Heart right ventricle (tissue), 16 donors: ENCODE measurements at regions not wholly inside any gene's neighbourhood (a gene's known extent, or its start where the extent isn't known, plus 50 kb on each side); places are given as distances from the start of the nearest gene placed in this dataset.
A peak's percentile ranks its signal among the peaks of the same experiment; 100 is the strongest.

ENCODE experiments used
- ATAC-seq, 8 donors: fragments of 200-7000 bp; cut with Tn5 transposase; one replicate each; pipeline ENCODE4 v1.9.1; 2020; ENCODE audit warnings: mild to moderate bottlenecking in 8 of 8, moderate library complexity in 8 of 8, moderate number of reproducible peaks in 1 of 8
- DNase-seq, 2 donors: peaks; one replicate each; pipeline ENCODE4 v3.0.0-alpha.2; 2020
- H3K27ac ChIP-seq, 10 donors: fragments of 200-600 bp; sonication (generic) in 2 of 10; one replicate each; pipeline versions ENCODE4 v1.5.0 to v1.8.0; 2020 to 2022; ENCODE audit warnings: mild to moderate bottlenecking in 3 of 10
- H3K27me3 ChIP-seq, 7 donors: fragments of 200-600 bp; one replicate each; pipeline ENCODE4 v1.8.0; 2021 to 2022; ENCODE audit warnings: mild to moderate bottlenecking in 2 of 7
- H3K36me3 ChIP-seq, 9 donors: fragments of 200-600 bp; sonication (generic) in 1 of 9; one replicate each; pipeline versions ENCODE4 v1.5.0 to v1.8.0; 2020 to 2022; ENCODE audit warnings: mild to moderate bottlenecking in 2 of 9
- H3K4me1 ChIP-seq, 9 donors: fragments of 200-600 bp; sonication (generic) in 1 of 9; one replicate each; pipeline versions ENCODE4 v1.5.0 to v1.8.0; 2020 to 2022; ENCODE audit warnings: mild to moderate bottlenecking in 4 of 9
- H3K4me3 ChIP-seq, 10 donors: fragments of 200-600 bp; sonication (generic) in 2 of 10; one replicate each; pipeline versions ENCODE4 v1.5.0 to v1.8.0; 2020 to 2022; ENCODE audit warnings: mild to moderate bottlenecking in 7 of 10, moderate library complexity in 2 of 10
- H3K9me3 ChIP-seq, 11 donors: fragments of 200-600 bp in 10 of 11; sonication (generic) in 2 of 11; one replicate each; pipeline versions ENCODE4 v1.5.0 to v1.8.0; 2013 to 2022; ENCODE audit warnings: mild to moderate bottlenecking in 2 of 11, control low read depth in 1 of 11, moderate library complexity in 1 of 11
- WGBS, 2 donors: extraction: QIAGEN DNeasy Blood & Tissue Kit; methylation state at CpG; one replicate each; pipeline ENCODE4 v1.1.7; 2013; ENCODE audit warnings: inconsistent platforms in 1 of 2; 5-methylcytosine and 5-hydroxymethylcytosine counted together
- intact Hi-C, 10 donors: fragments of 100-400 bp; cut with DNase I; formaldehyde crosslinking; loops; one replicate each; pipeline versions ENCODE4 v1.11.1 to v1.14.2; 2022
- TF ChIP-seq, protein P1 (sequence below), 9 donors: fragments of 200-600 bp; sonication (generic) in 2 of 9; IDR thresholded peaks; one replicate each; pipeline versions ENCODE4 v1.5.0 to v1.8.0; 2021 to 2022; ENCODE audit warnings: antibody characterized with exemption in 9 of 9, mild to moderate bottlenecking in 5 of 9, moderate library complexity in 1 of 9
- donor health status: Arrhythmogenic right ventricular cardiomyopathy.
- donor health status: ischemic (EF 13 %, LVEDD 7.1; RV severe dilation, severe dysfunction).
- donor health status: healthy with polysubstance abuse.
- donor health status: DM: no; HTN: yes; CAD: no.
- donor health status: DM: no; HTN: no; CAD: no.
- donor health status: ischemic (EF 25% LVEDD 6.9; RV normal size, moderate dysfunction).
- donor health status: ischemic (EF 25% LVEDD 5.7; RV mildly dilated, moderate dysfunction).
- donor health status: healthy.
- donor health status: DM: yes; HTN: yes; CAD: no.
- donor health status: Ischemic cardiomyopathy.
- donor health status: ischemic (EF 35%, LVEDD 5.7; RV mildly dilated, moderate dysfunction).
- donor health status: nonischemic (EF 11% LVEDD 7.7; RV severe dilation, severe dysfunction).
- donor health status: DM: yes; HTN: yes; CAD: no.
- donor health status: PGD.
- donor health status: ischemic (EF 29% LVEDD 5.4; RV normal size, mild dysfunction).
- donor health status: nonischemic (EF 23%, LVEDD 6.1; RV moderate dilation, normal function).

- H3K4me1 ChIP-seq, result peaks cover 0 to 12% (median 0%) of the 10 kb centered on the region in 9 donors
- intact Hi-C loops, result no loop called here
- WGBS, 2 donors, result 70 to 83% methylated on average over 1 of the region's 1 CpG
- no peak for ATAC-seq
- no peak for DNase-seq
- H3K27me3 ChIP-seq, result no peaks in the 10 kb centered on the region
- no peak overlapping the region for H3K4me3 ChIP-seq
- no peaks in the 10 kb centered on the region for H3K9me3 ChIP-seq
- no peak overlapping the region for H3K27ac ChIP-seq
- TF ChIP-seq, protein P1, sequence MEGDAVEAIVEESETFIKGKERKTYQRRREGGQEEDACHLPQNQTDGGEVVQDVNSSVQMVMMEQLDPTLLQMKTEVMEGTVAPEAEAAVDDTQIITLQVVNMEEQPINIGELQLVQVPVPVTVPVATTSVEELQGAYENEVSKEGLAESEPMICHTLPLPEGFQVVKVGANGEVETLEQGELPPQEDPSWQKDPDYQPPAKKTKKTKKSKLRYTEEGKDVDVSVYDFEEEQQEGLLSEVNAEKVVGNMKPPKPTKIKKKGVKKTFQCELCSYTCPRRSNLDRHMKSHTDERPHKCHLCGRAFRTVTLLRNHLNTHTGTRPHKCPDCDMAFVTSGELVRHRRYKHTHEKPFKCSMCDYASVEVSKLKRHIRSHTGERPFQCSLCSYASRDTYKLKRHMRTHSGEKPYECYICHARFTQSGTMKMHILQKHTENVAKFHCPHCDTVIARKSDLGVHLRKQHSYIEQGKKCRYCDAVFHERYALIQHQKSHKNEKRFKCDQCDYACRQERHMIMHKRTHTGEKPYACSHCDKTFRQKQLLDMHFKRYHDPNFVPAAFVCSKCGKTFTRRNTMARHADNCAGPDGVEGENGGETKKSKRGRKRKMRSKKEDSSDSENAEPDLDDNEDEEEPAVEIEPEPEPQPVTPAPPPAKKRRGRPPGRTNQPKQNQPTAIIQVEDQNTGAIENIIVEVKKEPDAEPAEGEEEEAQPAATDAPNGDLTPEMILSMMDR (IDR thresholded peaks at IDR 0.05), result no peak
- H3K36me3 ChIP-seq, result no peaks in the 10 kb centered on the region
Measured at GRCh38 chr2:149747456-149747855, 159.9 kb upstream of the MMADHC start.

DNA sequence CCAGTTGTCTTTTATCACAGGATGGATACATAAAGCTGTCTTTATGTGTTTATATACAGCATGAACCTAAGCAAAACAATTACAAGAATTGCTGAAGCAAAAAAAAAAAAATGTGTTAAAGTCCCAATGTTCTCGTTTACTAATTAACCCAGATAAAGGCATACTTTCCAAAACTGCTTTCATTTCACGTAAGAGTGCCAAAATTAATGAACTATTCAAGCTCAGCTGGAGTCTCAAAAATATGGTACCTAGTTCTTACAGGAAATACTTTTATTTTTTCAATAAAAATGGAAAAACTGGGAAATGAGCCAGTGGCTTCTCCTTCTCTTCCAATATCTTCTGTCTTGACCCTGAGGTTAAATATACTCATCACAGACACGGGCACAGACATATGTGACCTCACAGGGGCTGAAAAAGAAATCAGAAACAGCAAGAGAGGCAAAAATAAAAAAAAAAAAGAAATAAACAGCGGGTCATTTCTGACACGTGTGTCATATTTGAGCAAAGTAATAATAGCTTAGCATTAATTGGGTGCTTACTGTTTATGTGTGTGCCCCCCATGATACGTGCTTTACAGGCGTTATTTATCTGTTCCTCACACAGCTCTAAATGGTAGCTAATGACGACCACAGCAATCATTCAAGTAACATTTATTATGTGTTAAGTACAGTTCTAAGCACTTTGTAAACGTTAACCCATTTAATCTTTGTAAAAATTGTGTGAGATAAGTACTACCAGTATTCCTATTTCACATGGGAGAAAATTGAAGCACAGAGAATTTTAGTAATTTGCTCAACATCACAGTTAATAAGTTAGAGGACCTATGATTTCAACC is 158.0 kb upstream of the MMADHC start:
- intact Hi-C loops, result no loop called here
- no peaks in the 10 kb centered on the region for H3K9me3 ChIP-seq
- DNase-seq (no peak), ATAC-seq (no peak)
- peaks cover 0 to 5% (median 0%) of the 10 kb centered on the region in 9 donors for H3K4me1 ChIP-seq
- H3K27me3 ChIP-seq, result no peaks in the 10 kb centered on the region
- TF ChIP-seq, protein P1 (IDR thresholded peaks at IDR 0.05), result no peak
- H3K36me3 ChIP-seq, result no peaks in the 10 kb centered on the region
- 70 to 75% methylated on average over 9 of the region's 9 CpGs for WGBS, 2 donors
- H3K4me3 ChIP-seq, result no peak overlapping the region
- H3K27ac ChIP-seq, result no peak overlapping the region

DNA sequence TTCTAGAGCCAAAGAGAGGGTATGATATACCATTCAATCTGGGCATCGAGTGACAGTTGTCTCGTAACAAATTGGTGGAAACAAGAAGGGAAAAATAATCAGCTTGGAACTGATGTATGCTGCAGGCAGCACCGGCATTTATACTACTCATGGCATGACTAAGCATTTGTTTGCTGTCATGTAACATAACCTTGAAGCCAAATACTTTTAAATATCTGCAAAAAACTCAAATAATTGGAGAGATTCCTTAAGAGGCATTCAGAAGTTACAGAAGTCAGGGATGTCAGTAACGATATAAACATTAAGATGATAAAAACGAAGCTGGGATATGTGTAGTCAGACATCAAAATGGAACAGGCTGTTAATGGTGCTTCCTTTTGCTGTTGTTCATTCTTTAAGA is 157.3 kb upstream of the MMADHC start:
- intact Hi-C loops, result no loop called here

GRCh38 chr2:149743842-149744448 is 156.4 kb upstream of the MMADHC start:
- peak in 1 of 8 donors; percentile 22 for ATAC-seq

More for the DNA sequence above, 157.3 kb upstream of the MMADHC start:
- WGBS, 2 donors, result 57 to 70% methylated on average over 5 of the region's 5 CpGs
- H3K9me3 ChIP-seq, result no peaks in the 10 kb centered on the region
- no peak for DNase-seq
- H3K4me3 ChIP-seq, result no peak overlapping the region
- no peaks in the 10 kb centered on the region for H3K27me3 ChIP-seq
- peaks cover 0 to 5% (median 0%) of the 10 kb centered on the region in 9 donors for H3K4me1 ChIP-seq
- ATAC-seq, result no peak
- TF ChIP-seq, protein P1 (IDR thresholded peaks at IDR 0.05), result no peak
- no peak overlapping the region for H3K27ac ChIP-seq
- H3K36me3 ChIP-seq, result no peaks in the 10 kb centered on the region

More at GRCh38 chr2:149743842-149744448, 156.4 kb upstream of the MMADHC start:
- H3K27me3 ChIP-seq, result no peaks in the 10 kb centered on the region
- no peak for DNase-seq
- H3K36me3 ChIP-seq, result no peaks in the 10 kb centered on the region
- no peak overlapping the region for H3K27ac ChIP-seq
- intact Hi-C loops, result no loop called here
- H3K9me3 ChIP-seq, result no peaks in the 10 kb centered on the region
- H3K4me1 ChIP-seq, result peaks cover 0 to 5% (median 0%) of the 10 kb centered on the region in 9 donors
- 53 to 68% methylated on average over 6 of the region's 6 CpGs for WGBS, 2 donors
- H3K4me3 ChIP-seq, result no peak overlapping the region
- TF ChIP-seq, protein P1 (IDR thresholded peaks at IDR 0.05), result no peak
